Fibroblast of gingiva (primary cell): ENCODE measurements at regions not wholly inside any gene's neighbourhood (a gene's known extent, or its start where the extent isn't known, plus 50 kb on each side); places are given as distances from the start of the nearest gene placed in this dataset.
A peak's percentile ranks its signal among the peaks of the same experiment; 100 is the strongest.

Experiments used
- DNase-seq: peaks from one replicate; pipeline ENCODE4 v3.0.0-alpha.2; 2011; ENCODE audit warnings: low read depth

GRCh38 chr6:25066593-25066992 is 130.8 kb upstream of the RIPOR2 start:
- no peak for DNase-seq

GRCh38 chr6:25068866-25069265 is 133.1 kb upstream of the RIPOR2 start:
- DNase-seq = peak; percentile 46

- DNase-seq = peak; percentile 73
Observed at GRCh38 chr6:25070547-25071366, 135.0 kb upstream of the RIPOR2 start.

GRCh38 chr6:25078141-25078540 is 142.4 kb upstream of the RIPOR2 start:
- no peak for DNase-seq

GRCh38 chr6:25083784-25084507 is 148.2 kb upstream of the RIPOR2 start:
- no peak for DNase-seq

GRCh38 chr6:25084508-25084833 is 148.7 kb upstream of the RIPOR2 start:
- no peak for DNase-seq

GRCh38 chr6:25085756-25086155 is 150.0 kb upstream of the RIPOR2 start:
- DNase-seq = no peak

- no peak for DNase-seq
Observed at GRCh38 chr6:25086500-25087091, 150.8 kb upstream of the RIPOR2 start.

- no peak for DNase-seq
Observed at GRCh38 chr6:25088513-25088912, 152.8 kb upstream of the RIPOR2 start.

- DNase-seq = no peak
Observed at GRCh38 chr6:25089442-25089841, 153.7 kb upstream of the RIPOR2 start.

- DNase-seq = no peak
Observed at GRCh38 chr6:25094726-25095125, 159.0 kb upstream of the RIPOR2 start.

- no peak for DNase-seq
Observed at GRCh38 chr6:25100288-25100687, 164.5 kb upstream of the RIPOR2 start.

- no peak for DNase-seq
Observed at GRCh38 chr6:25103603-25104002, 167.8 kb upstream of the RIPOR2 start.

- no peak for DNase-seq
Observed at GRCh38 chr6:25105070-25105925, 169.5 kb upstream of the RIPOR2 start.

- DNase-seq = no peak
Observed at GRCh38 chr6:25107218-25107617, 171.5 kb upstream of the RIPOR2 start.

- DNase-seq = no peak
Observed at GRCh38 chr6:25111782-25112181, 167.4 kb upstream of the CARMIL1 start.

GRCh38 chr6:25112322-25112773 is 166.8 kb upstream of the CARMIL1 start:
- DNase-seq = peak; percentile 63

- DNase-seq = no peak
Observed at GRCh38 chr6:25113436-25113835, 165.7 kb upstream of the CARMIL1 start.

GRCh38 chr6:25118038-25118437 is 161.1 kb upstream of the CARMIL1 start:
- DNase-seq = no peak

GRCh38 chr6:25121186-25121585 is 158.0 kb upstream of the CARMIL1 start:
- DNase-seq = no peak

GRCh38 chr6:25122001-25122400 is 157.2 kb upstream of the CARMIL1 start:
- peak; percentile 20 for DNase-seq

- no peak for DNase-seq
Observed at GRCh38 chr6:25122622-25123237, 156.4 kb upstream of the CARMIL1 start.
